ENCODE measurements at regions not wholly inside any gene's neighbourhood (a gene's known extent, or its start where the extent isn't known, plus 50 kb on each side); places are given as distances from the start of the nearest gene placed in this dataset.

- H3K4me3 ChIP-seq: no peak overlapping the region
- H3K27ac ChIP-seq: no peak overlapping the region
Measured at GRCh38 chr4:23009093-23009492, 316.4 kb downstream of the GBA3 start.

DNA sequence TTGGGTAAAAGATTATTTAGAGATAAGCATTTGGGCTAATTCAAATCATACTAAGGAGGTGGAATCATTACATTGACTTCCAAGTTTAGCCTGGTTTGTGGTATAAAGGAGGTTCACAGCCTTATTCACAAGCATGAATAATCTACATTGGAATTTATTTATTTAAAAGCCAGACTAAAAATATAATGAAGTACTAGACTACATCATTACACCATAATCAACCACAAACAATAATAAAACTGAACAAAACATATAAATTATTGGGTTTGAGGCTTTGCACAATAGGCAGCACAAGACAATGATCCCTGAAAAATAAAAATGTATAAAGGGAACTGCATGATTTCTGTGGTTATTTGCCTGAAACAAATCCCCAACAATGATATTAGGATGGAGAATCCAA lies 314.0 kb downstream of the GBA3 start:
- Histone ChIP-seq H3K4me3 (no peak overlapping the region), H3K27ac (no peak overlapping the region)

GRCh38 chr4:23005691-23006090 lies 313.0 kb downstream of the GBA3 start:
- H3K4me3 ChIP-seq: no peak overlapping the region
- H3K27ac ChIP-seq: no peak overlapping the region

GRCh38 chr4:23001478-23001877 lies 308.7 kb downstream of the GBA3 start:
- Histone ChIP-seq H3K4me3 (no peak overlapping the region), H3K27ac (no peak overlapping the region)

DNA sequence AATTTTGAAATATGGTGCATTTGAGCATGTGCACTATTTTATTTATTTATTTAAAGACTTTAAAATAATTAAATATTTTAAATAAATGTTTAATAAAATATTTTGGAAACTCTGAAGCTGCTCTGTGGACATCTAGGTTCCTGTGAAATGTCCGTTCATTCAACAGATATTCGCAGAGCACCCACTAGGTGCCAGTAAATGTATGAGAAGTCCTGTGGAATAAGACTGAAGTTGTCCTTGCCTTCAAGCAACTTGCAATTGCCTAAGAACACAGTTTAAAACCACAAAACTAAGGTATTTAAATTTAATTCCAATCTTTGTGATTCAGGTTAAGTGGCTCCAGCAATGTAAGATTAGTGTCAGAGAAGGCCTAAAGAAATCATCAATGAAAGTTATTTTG lies 306.7 kb downstream of the GBA3 start:
- H3K27ac ChIP-seq: no peak overlapping the region

GRCh38 chr4:22997358-22998224 lies 304.9 kb downstream of the GBA3 start:
- Histone ChIP-seq H3K4me3 (no peak overlapping the region), H3K27ac (no peak overlapping the region)

More for the DNA sequence above, 306.7 kb downstream of the GBA3 start:
- no peak overlapping the region for H3K4me3 ChIP-seq

DNA sequence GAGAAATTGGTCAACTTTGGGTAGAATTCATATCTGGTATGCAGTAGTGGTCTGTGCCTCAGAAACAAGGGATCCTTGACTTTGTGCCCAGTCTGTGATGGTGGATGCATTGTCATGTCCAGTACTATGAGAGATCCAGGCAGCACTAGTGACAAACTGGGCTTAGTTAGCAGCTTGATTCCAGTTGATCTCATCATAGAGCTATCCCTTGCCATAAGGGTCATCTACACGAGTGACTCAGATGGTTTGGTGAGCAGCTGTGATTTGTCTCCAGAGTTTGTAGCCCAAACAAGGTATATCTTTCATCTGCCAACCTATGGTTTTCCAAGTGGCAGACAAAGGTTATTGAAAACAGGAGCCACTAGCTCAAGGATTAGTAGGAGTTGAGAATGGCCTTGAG lies 298.8 kb downstream of the GBA3 start:
- Histone ChIP-seq H3K4me3 (no peak overlapping the region), H3K27ac (no peak overlapping the region)

DNA sequence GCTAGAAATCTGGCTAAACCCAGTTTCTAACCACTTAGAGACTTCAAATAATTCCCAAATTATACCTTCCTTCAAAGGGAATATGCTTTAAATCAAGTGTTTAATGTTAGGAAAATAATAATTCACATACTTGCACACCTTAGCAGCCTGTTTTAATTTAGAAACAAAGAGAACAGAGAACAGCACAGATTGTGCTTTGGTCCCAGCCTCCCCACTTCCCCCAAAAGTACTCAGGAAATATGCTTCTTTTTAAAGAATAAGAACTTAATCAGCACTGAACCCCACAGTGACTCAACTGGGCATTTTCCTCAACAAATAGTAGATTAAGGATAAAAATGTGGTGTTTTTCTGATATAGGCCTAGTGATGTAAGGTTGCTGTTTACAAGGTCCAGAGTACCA lies 295.8 kb downstream of the GBA3 start:
- H3K4me3 ChIP-seq: no peak overlapping the region
- H3K27ac ChIP-seq: no peak overlapping the region

DNA sequence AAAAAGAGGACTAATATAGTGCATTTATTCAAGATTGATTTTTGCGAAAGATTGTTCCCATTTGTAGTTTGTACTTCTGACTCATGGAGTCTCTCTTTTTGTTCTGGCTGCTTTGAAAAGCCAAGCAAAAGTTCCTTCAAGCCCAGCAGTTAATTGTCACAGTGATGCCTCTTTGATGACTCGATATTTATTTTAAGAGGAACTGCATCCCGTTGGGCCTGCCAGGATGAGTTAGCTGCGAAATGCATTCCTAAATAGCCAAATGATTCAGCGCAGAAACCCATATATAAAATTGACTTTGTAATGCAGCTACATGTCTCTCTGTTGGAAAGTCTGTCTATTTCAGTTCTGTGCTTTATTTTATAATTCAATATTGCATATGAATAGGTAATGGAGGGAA lies 295.1 kb downstream of the GBA3 start:
- no peak overlapping the region for H3K4me3 ChIP-seq
- no peak overlapping the region for H3K27ac ChIP-seq

DNA sequence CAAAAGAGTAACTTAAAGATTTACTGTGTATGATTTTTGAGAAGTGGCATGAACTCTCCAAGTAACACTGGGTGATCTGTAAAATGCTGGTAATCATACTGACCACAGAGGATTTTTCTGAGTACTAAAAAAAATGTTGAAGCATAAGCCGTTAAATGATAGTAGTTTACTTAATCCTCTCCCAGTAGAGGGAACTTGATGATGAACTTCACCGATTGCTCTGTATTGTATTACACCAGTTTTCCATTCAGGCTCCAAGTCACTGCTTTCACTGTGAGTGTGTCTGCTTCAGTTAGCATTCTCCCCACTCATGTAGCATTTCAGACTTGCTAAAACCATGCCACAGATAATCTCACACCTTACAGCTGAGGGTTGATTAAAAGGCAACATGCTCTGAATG lies 294.1 kb downstream of the GBA3 start:
- Histone ChIP-seq H3K4me3 (no peak overlapping the region), H3K27ac (no peak overlapping the region)

GRCh38 chr4:22986262-22986661 lies 293.5 kb downstream of the GBA3 start:
- H3K4me3 ChIP-seq: no peak overlapping the region
- H3K27ac ChIP-seq: no peak overlapping the region

- no peak overlapping the region for H3K27ac ChIP-seq
- H3K4me3 ChIP-seq: no peak overlapping the region
Measured at GRCh38 chr4:22984390-22984789, 291.7 kb downstream of the GBA3 start.

- Histone ChIP-seq H3K27ac (no peak overlapping the region), H3K4me3 (no peak overlapping the region)
Measured at GRCh38 chr4:22978656-22979055, 285.9 kb downstream of the GBA3 start.

DNA sequence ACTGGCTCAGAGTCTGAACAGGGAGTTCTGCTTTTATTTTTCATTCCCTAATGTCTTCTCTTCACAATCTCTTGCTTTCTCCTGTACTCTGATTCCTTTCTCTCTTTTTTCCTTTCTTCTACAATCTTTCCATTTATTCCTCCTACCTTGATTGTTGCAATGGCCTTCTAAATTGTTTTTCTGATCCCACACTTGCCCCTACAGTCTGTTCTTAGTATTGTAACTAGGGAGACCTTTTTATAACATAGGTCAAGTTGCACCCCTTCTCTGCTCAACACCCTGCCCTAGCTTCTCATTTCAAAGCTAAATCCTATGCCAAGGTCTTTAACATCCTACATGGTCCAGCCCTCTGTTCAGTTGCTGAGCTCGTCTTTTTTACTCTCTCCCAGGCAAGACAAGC lies 277.9 kb downstream of the GBA3 start:
- Histone ChIP-seq H3K4me3 (no peak overlapping the region), H3K27ac (no peak overlapping the region)

- Histone ChIP-seq H3K4me3 (no peak overlapping the region), H3K27ac (no peak overlapping the region)
Measured at GRCh38 chr4:22969287-22969896, 276.7 kb downstream of the GBA3 start.

GRCh38 chr4:22962295-22962694 lies 269.6 kb downstream of the GBA3 start:
- Histone ChIP-seq H3K27ac (no peak overlapping the region), H3K4me3 (no peak overlapping the region)

GRCh38 chr4:22959483-22959882 lies 266.7 kb downstream of the GBA3 start:
- H3K27ac ChIP-seq: no peak overlapping the region
- no peak overlapping the region for H3K4me3 ChIP-seq

DNA sequence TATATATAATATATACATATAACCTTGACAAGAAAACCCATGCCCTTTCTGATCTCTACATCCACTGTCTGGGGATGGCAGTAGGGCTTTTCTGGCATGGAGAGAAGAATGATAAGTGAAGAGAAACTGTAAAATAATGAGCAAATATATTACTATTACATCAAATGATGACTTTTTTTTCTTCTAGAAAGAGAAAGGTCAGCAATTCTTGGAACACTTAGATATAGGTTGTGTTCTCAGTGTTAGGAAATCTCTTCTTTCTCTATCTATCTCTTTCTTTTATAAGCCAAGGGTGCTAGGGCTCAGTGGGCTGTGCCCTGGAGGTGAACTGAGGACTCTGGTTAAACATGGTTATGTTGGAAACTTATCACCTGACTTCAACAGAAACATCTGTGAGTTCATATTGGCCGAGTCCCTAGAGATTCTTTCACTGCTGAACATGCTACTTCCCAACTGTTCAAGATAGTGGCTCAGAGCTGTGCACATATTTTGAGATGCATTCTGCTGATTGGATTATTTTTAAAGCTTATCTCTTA lies 265.1 kb downstream of the GBA3 start:
- no peak overlapping the region for H3K27ac ChIP-seq
- no peak overlapping the region for H3K4me3 ChIP-seq

GRCh38 chr4:22949161-22949855 lies 256.6 kb downstream of the GBA3 start:
- no peak overlapping the region for H3K27ac ChIP-seq
- H3K4me3 ChIP-seq: no peak overlapping the region

GRCh38 chr4:22947851-22948250 lies 255.1 kb downstream of the GBA3 start:
- Histone ChIP-seq H3K27ac (no peak overlapping the region), H3K4me3 (no peak overlapping the region)
